WTC11 (cell line): ENCODE measurements at regions not wholly inside any gene's neighbourhood (a gene's known extent, or its start where the extent isn't known, plus 50 kb on each side); places are given as distances from the start of the nearest gene placed in this dataset.

ENCODE experiments used
- ARID4B ChIP-seq: sonication (generic); formaldehyde crosslinking; IDR thresholded peaks from 2 replicates; pipeline ENCODE4 v1.8.0; 2023; ENCODE audit warnings: missing genetic modification reagents, mild to moderate bottlenecking, borderline replicate concordance
- CTCF ChIP-seq: fragments of 200-600 bp; IDR thresholded peaks from 2 replicates; pipeline ENCODE4 v1.8.0; 2022; ENCODE audit warnings: antibody characterized with exemption
- FOXJ3 ChIP-seq: sonication (generic); formaldehyde crosslinking; IDR thresholded peaks from 2 replicates; pipeline ENCODE4 v1.9.0; 2021; ENCODE audit warnings: missing genetic modification reagents, mild to moderate bottlenecking, borderline replicate concordance
- HMGA2 ChIP-seq: fragments of 250-450 bp; sonication (Bioruptor Pico); IDR thresholded peaks from 2 replicates; pipeline ENCODE4 v1.4.0; 2021; ENCODE audit warnings: mild to moderate bottlenecking, moderate library complexity
- IRF2 ChIP-seq: sonication (generic); formaldehyde crosslinking; IDR thresholded peaks from 2 replicates; pipeline ENCODE4 v1.8.0; 2022; ENCODE audit warnings: low read depth, missing genetic modification reagents, borderline replicate concordance
- NR2C2 ChIP-seq: sonication (generic); formaldehyde crosslinking; IDR thresholded peaks from 2 replicates; pipeline ENCODE4 v1.8.0; 2022; ENCODE audit warnings: mild to moderate bottlenecking, missing genetic modification reagents
- NR3C1 ChIP-seq: sonication (generic); formaldehyde crosslinking; conservative IDR thresholded peaks from 2 replicates; pipeline ENCODE4 v1.8.1; 2023; ENCODE audit warnings: low read depth, mild to moderate bottlenecking, missing genetic modification reagents
- SP1 ChIP-seq: sonication (generic); formaldehyde crosslinking; conservative IDR thresholded peaks from 2 replicates; pipeline ENCODE4 v1.8.1; 2022; ENCODE audit warnings: missing genetic modification reagents
- TEAD4 ChIP-seq: sonication (generic); formaldehyde crosslinking; IDR thresholded peaks from 2 replicates; pipeline ENCODE4 v1.8.0; 2022; ENCODE audit warnings: mild to moderate bottlenecking, missing genetic modification reagents
- ZMAT4 ChIP-seq: fragments of 250-450 bp; sonication (Bioruptor Pico); IDR thresholded peaks from 2 replicates; pipeline ENCODE4 v1.9.0; 2021; ENCODE audit warnings: mild to moderate bottlenecking
- ZNF263 ChIP-seq: sonication (generic); formaldehyde crosslinking; IDR thresholded peaks from 2 replicates; pipeline ENCODE4 v1.8.1; 2022; ENCODE audit warnings: low read depth, mild to moderate bottlenecking, moderate library complexity, missing genetic modification reagents
- TF ChIP-seq, protein P1 (sequence below): sonication (generic); formaldehyde crosslinking; IDR thresholded peaks from 2 replicates; pipeline ENCODE4 v1.8.0; 2022; ENCODE audit warnings: mild to moderate bottlenecking, missing genetic modification reagents
- TF ChIP-seq, protein P2 (sequence below): sonication (generic); formaldehyde crosslinking; IDR thresholded peaks from 2 replicates; pipeline ENCODE4 v1.8.0; 2022; ENCODE audit warnings: mild to moderate bottlenecking, missing genetic modification reagents
- TF ChIP-seq, protein P3 (sequence below): sonication (generic); formaldehyde crosslinking; conservative IDR thresholded peaks from 2 replicates; pipeline ENCODE4 v1.8.1; 2023; ENCODE audit warnings: mild to moderate bottlenecking, low read depth, missing genetic modification reagents, moderate library complexity

- TF ChIP-seq CTCF (no peak), FOXJ3 (CRISPR knock-in tag) (no peak), IRF2 (CRISPR knock-in tag) (no peak), ZNF263 (CRISPR knock-in tag) (no peak), ZMAT4 (CRISPR knock-in tag) (no peak), HMGA2 (CRISPR knock-in tag) (no peak), ARID4B (CRISPR knock-in tag) (no peak), NR2C2 (CRISPR knock-in tag) (no peak), SP1 (CRISPR knock-in tag) (no peak), TEAD4 (CRISPR knock-in tag) (no peak), NR3C1 (no peak)
- TF ChIP-seq, protein P1, sequence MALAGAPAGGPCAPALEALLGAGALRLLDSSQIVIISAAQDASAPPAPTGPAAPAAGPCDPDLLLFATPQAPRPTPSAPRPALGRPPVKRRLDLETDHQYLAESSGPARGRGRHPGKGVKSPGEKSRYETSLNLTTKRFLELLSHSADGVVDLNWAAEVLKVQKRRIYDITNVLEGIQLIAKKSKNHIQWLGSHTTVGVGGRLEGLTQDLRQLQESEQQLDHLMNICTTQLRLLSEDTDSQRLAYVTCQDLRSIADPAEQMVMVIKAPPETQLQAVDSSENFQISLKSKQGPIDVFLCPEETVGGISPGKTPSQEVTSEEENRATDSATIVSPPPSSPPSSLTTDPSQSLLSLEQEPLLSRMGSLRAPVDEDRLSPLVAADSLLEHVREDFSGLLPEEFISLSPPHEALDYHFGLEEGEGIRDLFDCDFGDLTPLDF (CRISPR knock-in tag), result no peak
- TF ChIP-seq, protein P2, sequence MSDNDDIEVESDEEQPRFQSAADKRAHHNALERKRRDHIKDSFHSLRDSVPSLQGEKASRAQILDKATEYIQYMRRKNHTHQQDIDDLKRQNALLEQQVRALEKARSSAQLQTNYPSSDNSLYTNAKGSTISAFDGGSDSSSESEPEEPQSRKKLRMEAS (CRISPR knock-in tag), result no peak
- TF ChIP-seq, protein P3, sequence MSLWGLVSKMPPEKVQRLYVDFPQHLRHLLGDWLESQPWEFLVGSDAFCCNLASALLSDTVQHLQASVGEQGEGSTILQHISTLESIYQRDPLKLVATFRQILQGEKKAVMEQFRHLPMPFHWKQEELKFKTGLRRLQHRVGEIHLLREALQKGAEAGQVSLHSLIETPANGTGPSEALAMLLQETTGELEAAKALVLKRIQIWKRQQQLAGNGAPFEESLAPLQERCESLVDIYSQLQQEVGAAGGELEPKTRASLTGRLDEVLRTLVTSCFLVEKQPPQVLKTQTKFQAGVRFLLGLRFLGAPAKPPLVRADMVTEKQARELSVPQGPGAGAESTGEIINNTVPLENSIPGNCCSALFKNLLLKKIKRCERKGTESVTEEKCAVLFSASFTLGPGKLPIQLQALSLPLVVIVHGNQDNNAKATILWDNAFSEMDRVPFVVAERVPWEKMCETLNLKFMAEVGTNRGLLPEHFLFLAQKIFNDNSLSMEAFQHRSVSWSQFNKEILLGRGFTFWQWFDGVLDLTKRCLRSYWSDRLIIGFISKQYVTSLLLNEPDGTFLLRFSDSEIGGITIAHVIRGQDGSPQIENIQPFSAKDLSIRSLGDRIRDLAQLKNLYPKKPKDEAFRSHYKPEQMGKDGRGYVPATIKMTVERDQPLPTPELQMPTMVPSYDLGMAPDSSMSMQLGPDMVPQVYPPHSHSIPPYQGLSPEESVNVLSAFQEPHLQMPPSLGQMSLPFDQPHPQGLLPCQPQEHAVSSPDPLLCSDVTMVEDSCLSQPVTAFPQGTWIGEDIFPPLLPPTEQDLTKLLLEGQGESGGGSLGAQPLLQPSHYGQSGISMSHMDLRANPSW, result no peak
Measured at GRCh38 chr6:19519941-19520340, 317.2 kb upstream of the ID4 start.
